Erythroblast (primary cell): ENCODE measurements at regions not wholly inside any gene's neighbourhood (a gene's known extent, or its start where the extent isn't known, plus 50 kb on each side); places are given as distances from the start of the nearest gene placed in this dataset.

Experiments used
- DNase-seq, 2 experiments: peaks; one replicate each; lab custom pipeline; 2025; lab: John Stamatoyannopoulos, UW
- GATA1 ChIP-seq: IDR thresholded peaks from 2 replicates; pipeline ENCODE4 v1.6.1; 2011; ENCODE audit warnings: low read depth, mild to moderate bottlenecking, control low read depth, low read length, moderate library complexity
- POLR2A ChIP-seq: IDR thresholded peaks from 2 replicates; pipeline ENCODE4 v1.6.1; 2011; ENCODE audit warnings: mild to moderate bottlenecking, low read length

DNA sequence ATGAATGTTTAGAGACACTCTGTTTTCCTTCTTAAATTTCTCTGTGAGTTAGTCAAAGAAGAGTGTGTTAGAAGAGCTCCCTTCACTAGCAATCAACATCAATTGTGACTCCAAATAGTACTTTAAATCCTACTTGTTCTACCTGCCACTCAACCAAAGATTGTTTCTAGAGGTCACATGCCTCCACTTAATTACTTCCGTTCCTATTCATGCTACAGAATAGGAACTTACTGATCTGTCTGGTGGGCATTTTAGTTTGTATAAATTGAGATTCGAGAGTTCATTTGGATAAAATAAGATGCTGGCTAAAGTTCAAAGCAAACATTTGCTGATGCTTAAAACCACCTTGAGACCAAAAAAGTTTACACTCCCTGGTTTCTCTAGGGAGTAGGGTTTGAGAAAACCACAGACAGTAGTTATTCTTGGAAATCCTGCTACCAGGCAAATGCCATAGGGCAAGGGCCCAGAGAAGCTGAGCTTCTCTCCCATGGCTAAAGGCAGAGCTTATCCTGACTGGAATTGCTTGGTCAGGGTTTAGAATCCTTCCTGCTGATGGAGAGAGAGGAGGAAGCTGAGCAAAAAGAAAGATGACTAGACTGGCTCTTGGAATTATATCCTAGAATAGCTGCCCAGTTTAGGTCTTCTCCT lies 389.6 kb upstream of the ATP2B1 start:
- DNase-seq, result no peak
- TF ChIP-seq GATA1 (no peak), POLR2A (no peak)

DNA sequence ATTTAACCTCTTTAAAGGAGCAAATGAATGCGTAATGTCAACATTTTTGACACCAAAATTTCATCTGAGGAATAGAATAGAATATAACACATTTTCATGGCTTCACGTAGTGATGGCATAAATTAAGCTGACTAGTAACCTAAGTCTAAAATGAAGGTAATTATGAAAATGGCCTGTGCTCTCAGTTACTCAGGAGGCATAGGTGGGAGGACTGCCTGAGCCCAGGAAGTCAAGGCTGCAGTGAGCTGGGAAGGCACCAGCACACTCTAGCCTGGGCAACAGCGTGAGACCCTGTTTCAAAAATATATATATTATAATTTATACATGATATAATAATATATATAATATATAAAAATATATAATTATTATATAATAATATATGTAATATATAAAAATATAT lies 383.2 kb upstream of the ATP2B1 start:
- DNase-seq, result peak; percentile 6 to 37
- TF ChIP-seq POLR2A (no peak), GATA1 (no peak)

DNA sequence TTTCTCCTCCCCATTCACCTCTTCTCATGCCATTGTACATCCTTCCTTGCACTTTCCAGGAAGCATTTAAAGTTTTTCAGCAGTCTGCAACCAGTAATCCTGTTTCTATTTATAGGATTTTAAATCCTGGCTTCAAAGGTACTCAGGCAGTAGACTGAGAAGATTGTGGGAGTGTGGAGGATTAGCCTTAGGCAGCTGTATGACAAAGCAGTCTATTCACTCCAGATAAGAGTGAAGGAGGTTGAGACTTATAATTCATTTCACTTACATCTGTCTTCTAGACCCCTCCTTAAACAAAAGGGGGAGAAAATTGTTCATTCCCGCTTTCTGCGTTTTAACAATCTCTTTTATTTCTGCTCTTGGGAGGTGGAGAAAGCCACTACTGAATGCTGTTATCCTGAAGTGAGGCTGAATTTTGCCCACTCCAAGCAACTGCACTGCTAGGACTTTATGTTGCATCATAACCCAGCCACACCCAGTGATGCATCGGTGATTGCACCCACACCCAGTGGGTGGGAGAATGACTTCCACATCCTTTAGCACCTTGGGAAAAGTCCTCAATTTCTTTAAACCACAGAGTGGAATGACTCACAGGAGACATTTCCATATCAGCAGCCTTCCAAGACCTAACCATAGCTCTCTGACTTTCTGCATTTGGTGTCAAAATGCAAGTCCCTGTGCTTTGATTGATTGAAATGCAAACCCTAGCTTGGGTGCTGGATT lies 382.5 kb upstream of the ATP2B1 start:
- TF ChIP-seq POLR2A (no peak), GATA1 (no peak)
- DNase-seq, result peak; percentile 42 to 76

DNA sequence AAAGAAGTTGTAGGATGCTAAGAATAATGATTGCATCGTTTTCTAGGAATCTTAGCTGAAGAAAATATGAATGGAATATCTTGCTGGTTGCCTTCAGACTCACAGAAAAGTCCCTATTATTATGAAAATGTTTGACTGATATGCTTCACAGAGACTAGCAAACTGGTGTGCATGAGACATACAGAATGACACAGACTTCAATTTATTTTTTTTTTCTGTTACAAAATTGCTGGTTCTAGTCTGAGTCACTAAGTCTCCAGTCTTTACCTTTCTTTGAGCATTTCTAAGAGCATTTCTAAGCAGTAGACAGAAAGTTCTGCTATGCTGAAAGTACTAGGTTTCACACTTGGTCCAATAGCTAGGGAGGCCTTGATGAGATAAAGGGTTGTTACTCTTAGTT lies 377.6 kb upstream of the ATP2B1 start:
- DNase-seq, result no peak
- TF ChIP-seq POLR2A (no peak), GATA1 (no peak)

DNA sequence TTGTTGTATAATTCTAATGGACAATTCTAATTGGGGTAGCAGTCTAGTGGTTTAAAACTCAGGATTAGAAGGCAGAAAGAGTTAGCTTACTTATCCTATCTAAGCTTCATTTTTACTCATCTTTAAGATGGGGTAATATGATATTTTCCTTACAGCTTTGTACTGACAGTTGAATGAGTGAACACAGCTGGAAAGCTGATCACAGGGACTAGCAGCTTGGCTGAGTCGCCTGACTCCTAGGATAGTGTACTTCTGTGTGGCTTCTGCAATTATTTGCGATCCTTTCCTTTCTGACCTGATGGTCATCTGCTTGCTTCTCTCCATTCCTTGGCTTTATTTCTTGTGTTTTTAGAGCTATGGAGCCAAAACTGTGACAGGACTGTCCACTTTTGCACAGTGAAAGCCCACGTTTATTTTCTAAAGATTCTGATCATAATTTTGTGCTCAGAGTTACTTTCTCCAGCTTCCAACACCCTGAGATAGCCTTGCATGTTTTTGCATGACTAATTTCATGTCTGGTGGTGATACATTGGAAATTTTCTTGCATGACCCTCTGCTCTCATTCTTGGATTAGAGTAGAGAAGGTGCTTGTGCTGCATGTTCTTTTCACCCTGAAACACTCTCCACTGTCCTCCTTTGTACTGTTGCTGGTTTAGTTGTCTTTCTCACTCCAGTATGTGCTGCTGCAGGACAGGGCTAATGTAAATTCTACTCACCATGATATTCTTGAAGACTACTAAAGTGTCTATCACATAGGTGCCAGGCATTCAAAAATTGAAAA lies 377.0 kb upstream of the ATP2B1 start:
- no peak for TF ChIP-seq GATA1
- no peak for TF ChIP-seq POLR2A
- no peak for DNase-seq

DNA sequence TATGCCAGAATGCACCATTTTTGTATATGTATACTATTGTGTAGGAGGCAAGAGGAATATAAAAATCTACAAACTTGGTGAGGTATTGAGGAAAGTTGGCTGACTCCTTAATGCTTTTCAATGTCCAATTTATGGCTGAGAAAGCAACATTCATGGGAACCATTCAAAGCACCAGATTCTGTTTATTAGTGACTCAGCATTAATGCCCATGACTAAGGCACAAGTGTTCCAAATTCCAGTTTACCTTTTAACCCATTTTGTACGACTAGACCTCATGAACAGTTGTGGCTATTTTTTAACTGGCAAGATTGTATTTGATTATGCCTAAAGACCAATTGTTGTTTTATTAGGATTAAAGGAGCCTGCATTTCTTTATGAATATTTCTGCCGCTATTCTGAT lies 375.4 kb upstream of the ATP2B1 start:
- DNase-seq, result peak in 1 of 2 experiments; percentile 20
- TF ChIP-seq POLR2A (no peak), GATA1 (no peak)

DNA sequence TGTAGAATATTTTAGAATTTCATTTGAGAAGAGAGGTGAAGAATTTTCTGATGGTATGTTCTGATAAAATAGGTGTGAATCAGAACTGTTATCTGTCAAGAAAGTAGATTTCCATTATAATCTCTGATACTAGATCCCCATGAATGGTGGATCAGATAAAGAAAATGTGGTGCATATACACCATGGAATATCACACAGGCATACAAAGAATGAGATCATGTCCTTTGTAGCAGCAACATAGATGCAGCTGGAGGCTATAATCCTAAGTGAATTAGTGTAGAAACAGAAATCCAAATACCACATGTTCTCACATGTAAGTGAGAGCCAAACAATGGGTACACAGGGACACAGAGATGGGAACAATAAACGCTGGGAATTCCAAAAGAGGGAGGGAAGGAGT lies 372.0 kb upstream of the ATP2B1 start:
- TF ChIP-seq POLR2A, result no peak
- TF ChIP-seq GATA1, result no peak

DNA sequence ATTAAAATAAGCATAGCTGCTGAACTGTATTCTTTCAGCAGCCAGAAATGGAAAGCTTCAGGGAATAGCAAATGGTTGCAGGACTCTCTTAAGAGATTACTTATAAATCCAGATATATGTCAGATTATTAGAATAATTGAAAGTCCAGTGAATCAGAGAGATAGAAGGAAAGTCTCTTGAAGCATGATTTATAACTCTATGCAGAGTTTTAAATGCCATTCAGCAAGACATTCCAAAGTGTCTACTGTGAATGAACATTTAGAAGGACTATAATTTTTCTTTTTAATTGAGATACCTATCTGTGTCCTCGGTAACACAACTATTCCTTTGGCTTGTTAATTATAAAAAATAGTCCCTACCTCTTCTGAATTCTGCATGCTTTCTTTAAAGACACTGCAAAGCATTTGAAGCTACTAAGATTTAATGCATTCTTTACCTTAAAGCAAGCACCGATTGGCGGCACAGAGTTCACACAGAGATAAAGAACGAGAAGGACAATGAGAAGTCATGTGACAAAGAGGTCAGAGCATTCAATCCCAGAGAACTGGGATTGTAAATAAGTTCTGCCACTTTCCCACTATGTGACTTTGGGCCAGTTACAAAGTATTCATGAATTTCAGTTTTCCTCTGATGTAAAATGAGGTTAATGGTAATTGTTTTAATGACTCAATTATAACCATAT lies 371.0 kb upstream of the ATP2B1 start:
- no peak for DNase-seq
- no peak for TF ChIP-seq GATA1
- no peak for TF ChIP-seq POLR2A

More for the DNA sequence above, 372.0 kb upstream of the ATP2B1 start:
- DNase-seq, result no peak

DNA sequence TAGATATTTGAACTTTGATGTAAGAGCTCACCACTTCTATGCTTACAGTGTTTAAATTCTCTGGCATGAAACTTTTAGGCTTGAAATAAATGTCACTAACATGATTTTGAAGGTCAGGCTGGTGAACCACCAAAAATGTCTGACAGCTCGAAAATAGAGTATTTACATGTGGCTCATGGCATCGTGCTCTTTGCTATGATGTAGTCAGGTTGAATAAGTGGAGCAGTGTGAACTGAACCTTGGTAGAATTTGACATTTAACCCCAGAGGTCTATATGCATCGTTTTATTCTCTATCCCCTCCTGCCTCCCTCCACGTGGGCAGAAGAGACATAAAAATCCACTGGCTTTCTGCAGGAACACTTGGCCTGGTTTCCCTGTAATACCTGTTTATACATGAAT lies 369.7 kb upstream of the ATP2B1 start:
- no peak for TF ChIP-seq GATA1
- TF ChIP-seq POLR2A, result no peak
- no peak for DNase-seq

DNA sequence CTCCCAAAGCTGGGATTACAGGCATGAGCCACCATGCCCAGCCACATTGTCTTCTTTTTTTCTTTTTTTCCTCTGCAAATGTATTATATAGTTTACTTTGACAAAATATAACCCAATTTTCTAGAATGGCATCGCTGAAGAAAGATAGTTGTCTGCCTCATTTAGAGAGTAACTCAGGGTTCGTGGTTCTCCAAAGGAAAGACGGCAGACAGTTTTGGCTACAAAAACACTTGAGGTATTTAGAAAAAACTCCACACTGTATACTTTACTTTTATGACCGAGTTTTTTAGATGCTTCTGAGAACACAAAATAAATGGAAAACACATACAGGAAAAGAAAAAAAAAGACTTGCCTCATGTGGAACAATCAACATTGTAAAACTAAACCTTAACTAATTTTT lies 369.1 kb upstream of the ATP2B1 start:
- TF ChIP-seq POLR2A (no peak), GATA1 (no peak)
- DNase-seq, result no peak

DNA sequence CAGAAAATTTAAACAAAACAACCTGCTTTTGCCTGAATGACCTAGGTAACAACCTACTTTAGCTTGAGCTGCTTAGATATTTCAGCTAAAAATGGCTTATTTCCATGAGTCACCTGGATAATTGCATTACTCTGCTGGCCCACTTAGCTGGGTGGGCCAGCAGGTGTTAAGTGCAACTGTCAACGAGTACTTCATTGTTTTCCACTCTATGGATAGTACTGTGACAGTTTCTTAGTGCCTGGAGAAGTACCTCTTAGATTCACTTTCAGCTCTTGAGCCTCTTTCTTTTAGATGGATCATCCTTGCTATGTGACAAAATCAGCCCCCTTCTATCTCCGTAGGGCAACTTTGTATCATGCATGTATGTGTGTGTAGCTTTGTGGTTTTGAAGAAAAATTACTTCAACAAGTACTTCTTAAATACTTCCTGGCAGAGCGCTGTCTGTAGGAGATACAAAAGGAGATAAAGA lies 368.2 kb upstream of the ATP2B1 start:
- TF ChIP-seq GATA1, result no peak
- no peak for TF ChIP-seq POLR2A
- DNase-seq, result no peak

DNA sequence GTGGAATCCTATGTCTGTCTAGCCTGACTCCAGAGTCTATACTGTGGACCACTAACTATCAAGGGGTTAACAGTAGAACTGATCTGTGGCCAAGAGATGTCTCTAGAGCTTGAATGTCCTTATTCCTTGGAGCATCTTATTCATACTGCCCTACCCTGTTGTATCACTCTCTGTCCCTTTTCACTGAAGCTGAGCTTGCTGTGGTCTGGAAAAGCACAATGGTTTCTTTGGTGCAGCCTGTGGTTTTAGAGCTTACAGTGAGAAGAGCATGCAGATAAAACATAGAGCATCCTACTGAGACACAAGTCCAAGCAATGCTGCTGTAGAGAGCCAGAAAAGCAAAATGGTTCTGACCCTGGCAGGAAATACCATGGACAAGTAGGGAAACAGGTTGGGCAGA lies 367.0 kb upstream of the ATP2B1 start:
- no peak for DNase-seq
- no peak for TF ChIP-seq POLR2A
- TF ChIP-seq GATA1, result no peak

DNA sequence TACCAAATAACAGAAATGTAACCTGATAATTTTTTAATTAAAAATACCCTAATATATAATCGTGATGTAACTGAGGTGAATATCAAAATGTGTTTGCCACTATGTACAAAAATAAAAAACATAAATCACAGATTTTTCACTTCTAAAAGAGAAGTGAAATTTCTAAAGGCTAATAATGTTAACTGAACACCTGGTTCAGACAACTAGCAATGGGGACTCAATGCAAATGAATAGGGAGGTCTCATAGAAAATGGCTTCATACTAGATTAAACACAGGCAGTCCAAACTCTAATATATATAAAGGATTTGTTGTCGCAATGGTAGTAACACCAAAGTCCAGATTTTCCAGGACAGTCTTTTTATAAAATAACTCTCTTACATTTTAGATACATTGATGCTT lies 365.4 kb upstream of the ATP2B1 start:
- TF ChIP-seq POLR2A (no peak), GATA1 (no peak)

DNA sequence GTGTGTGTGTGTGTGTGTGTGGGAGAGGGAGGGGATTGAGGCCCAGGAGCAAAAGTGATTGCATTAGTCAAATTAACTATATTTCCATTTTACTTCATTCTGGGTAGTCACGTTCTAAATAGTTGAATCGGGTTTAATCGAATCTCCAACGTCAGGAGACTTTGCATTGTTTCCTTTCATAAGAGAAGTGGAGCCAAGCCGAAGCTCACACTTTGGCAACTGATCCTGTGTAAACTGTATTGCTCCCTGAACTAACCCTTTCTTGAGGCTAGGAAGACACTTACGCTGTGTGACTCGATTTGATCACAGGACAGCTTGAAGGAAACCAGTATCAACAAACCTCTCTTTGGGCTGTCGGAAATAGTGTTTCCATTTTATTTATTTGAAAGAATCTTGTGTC lies 363.4 kb upstream of the ATP2B1 start:
- TF ChIP-seq GATA1, result no peak

More for the DNA sequence above, 365.4 kb upstream of the ATP2B1 start:
- no peak for DNase-seq

More for the DNA sequence above, 363.4 kb upstream of the ATP2B1 start:
- no peak for DNase-seq
